ENCODE measurements at regions not wholly inside any gene's neighbourhood (a gene's known extent, or its start where the extent isn't known, plus 50 kb on each side); places are given as distances from the start of the nearest gene placed in this dataset.
"Not testable (repeated sequence)": the region's sequence is repeated elsewhere in the genome, so short reads cannot be mapped to it uniquely, and the experiment has no call there.

GRCh38 chr5:37951946-37952721 is 112.3 kb upstream of the GDNF start:
- no peak for DNase-seq

- DNase-seq = no peak
Observed at GRCh38 chr5:37950436-37950835, 110.6 kb upstream of the GDNF start.

GRCh38 chr5:37945446-37945845 is 105.6 kb upstream of the GDNF start:
- DNase-seq = no peak

DNA sequence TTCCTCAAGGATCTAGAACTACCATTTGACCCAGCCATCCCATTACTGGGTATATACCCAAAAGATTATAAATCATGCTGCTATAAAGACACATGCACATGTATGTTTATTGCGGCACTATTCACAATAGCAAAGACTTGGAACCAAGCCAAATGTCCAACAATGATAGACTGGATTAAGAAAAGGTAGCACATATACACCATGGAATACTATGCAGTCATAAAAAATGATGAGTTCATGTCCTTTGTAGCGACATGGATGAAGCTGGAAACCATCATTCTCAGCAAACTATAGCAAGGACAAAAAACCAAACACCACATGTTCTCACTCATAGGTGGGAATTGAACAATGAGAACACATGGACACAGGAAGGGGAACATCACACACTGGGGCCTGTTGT is 103.3 kb upstream of the GDNF start:
- DNase-seq = not testable (repeated sequence)

- no peak for DNase-seq
Observed at GRCh38 chr5:37940931-37941623, 101.2 kb upstream of the GDNF start.

DNA sequence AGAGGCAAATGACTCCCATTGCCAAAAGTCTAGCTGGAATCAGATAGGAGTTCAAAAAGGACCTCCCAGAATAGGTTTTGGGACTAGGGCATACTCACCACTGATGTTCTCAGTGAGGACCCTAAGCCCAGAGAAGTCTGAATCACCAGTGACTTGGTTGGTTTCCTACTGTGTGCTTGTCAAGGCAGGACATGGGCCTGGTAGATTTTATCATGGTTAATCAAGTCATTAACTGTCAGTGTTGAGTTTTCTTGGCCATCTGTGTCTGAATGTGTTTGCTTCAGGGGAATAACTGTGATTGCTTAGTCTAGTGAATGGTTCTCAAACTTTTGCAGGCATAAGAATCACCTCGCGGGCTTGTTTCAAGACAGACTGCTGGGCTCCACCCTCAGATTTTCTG is 99.0 kb upstream of the GDNF start:
- DNase-seq = no peak

- peak; percentile 39 for DNase-seq
Observed at GRCh38 chr5:37938076-37938852, 98.4 kb upstream of the GDNF start.

DNA sequence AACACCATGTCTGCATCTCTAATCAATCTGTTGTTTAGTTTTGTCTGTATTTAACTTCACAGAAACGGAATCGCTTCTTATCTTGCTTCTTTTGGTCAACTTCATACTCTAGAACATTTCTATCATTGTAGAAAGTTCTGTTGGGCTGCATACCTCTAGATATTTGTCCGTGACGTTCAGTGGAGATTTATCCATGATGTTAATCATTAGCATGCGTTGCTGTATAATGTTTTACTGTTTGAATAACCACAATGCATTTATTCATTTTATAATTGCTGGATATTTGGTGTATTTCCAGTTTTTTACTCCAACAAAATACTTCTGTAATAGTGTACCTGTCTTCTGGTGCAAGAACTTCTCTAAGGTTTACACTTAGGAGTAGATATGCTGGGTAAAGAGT is 96.2 kb upstream of the GDNF start:
- no peak for DNase-seq

- DNase-seq = no peak
Observed at GRCh38 chr5:37933576-37933975, 93.7 kb upstream of the GDNF start.

GRCh38 chr5:37932450-37932849 is 92.6 kb upstream of the GDNF start:
- no peak for DNase-seq

GRCh38 chr5:37931541-37931940 is 91.7 kb upstream of the GDNF start:
- no peak for DNase-seq

GRCh38 chr5:37930350-37930749 is 90.5 kb upstream of the GDNF start:
- no peak for DNase-seq

- DNase-seq = no peak
Observed at GRCh38 chr5:37929791-37930190, 90.0 kb upstream of the GDNF start.

GRCh38 chr5:37927753-37928152 is 87.9 kb upstream of the GDNF start:
- DNase-seq = not testable (repeated sequence)

GRCh38 chr5:37926732-37927131 is 86.9 kb upstream of the GDNF start:
- no peak for DNase-seq

DNA sequence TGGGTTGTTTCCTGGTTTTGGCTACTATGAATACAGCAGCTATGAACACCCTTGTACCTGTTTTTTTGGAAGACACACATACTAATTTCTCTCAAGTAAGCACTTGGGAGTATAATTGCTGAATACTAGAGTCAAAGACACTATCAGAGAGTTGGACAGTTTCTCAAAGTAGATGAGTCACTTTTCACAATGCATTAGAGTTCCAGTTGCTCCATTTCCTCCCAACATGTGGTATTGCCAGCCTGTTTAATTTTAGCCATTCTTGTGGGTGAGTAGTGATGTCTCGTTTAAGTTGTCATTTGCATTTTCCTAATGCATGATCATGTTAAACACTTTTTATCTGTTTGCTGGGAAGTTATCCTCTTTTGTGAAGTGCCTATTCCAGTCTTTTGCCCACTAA is 81.6 kb upstream of the GDNF start:
- no peak for DNase-seq

DNA sequence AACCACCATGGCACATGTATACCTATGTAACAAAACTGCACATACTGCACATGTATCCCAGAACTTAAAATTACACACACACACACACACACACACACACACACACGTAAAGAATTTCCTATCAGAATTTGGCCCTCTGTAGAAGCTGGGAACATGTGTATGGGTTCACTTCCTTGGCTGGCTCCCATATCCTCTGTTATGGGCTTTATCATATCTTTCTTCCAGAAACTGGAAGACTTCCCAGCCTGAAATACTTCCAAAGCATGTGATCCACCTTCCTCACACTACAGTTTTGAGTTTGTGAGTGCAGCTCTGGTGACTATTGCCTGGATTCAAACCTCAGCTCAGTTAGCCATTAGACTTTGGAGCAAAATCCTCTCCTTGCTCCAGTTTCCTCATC is 78.6 kb upstream of the GDNF start:
- no peak for DNase-seq

GRCh38 chr5:37916525-37916924 is 76.7 kb upstream of the GDNF start:
- no peak for DNase-seq

- DNase-seq = no peak
Observed at GRCh38 chr5:37915097-37915736, 75.4 kb upstream of the GDNF start.

DNA sequence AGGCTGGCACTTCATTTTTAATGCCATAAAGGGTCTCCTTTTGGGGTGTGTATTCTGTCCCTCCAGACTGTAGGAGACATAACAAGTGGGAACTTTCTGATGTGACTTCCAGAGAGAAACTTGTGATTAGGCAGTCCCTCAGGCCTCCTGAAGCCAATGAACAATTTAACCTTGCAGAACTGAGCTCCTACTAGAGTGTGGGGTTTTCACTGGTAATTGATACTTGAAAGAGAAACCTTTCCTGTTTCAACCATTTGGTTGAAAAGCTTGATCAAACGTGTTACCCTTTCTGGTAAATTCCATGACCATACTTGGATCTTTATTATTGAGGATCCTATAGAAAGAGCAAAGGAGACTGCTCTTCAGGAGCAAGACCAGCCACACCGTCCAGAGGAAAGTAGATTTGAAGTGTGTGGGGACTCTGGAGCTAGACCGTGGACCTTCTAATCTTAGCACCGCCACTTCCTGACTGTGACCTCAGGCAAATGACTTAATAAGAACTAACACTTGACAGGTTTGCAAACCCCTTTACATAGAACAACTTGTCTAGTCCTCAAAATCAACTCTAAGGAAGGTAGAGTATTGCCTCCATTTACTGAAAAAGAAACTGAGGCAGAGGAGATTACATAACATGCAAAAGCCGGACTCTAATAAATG is 69.9 kb upstream of the GDNF start:
- DNase-seq = not testable (repeated sequence)

GRCh38 chr5:37906416-37906815 is 66.6 kb upstream of the GDNF start:
- DNase-seq = no peak

- DNase-seq = no peak
Observed at GRCh38 chr5:37905230-37905629, 65.4 kb upstream of the GDNF start.

GRCh38 chr5:37902323-37902722 is 62.5 kb upstream of the GDNF start:
- no peak for DNase-seq

All from DMS79 (cell line).